Astrocyte of the cerebellum (primary cell): ENCODE measurements at regions not wholly inside any gene's neighbourhood (a gene's known extent, or its start where the extent isn't known, plus 50 kb on each side); places are given as distances from the start of the nearest gene placed in this dataset.
A peak's percentile ranks its signal among the peaks of the same experiment; 100 is the strongest.
"Not testable (repeated sequence)": the region's sequence is repeated elsewhere in the genome, so short reads cannot be mapped to it uniquely, and the experiment has no call there.

ENCODE experiments used
- DNase-seq: peaks from one replicate; pipeline ENCODE4 v3.0.0-alpha.2; 2011; ENCODE audit warnings: low read depth
- H3K4me3 ChIP-seq: 2 replicates; pipeline ENCODE4 v1.5.1; 2011; ENCODE audit warnings: mild to moderate bottlenecking, low read depth, low read length, moderate library complexity
- CTCF ChIP-seq: IDR thresholded peaks from 2 replicates; pipeline ENCODE4 v1.5.1; 2012; ENCODE audit warnings: low read length, low read depth, moderate library complexity, mild to moderate bottlenecking; ENCODE audit errors: missing control alignments
- in situ Hi-C: cut with HindIII; loops from 2 replicates; pipeline ENCODE4 v1.10.0; 2017; ENCODE audit warnings: low sequenced_read_pairs

- H3K4me3 ChIP-seq, result no peak overlapping the region
- DNase-seq, result peak; percentile 53
- TF ChIP-seq CTCF, result no peak
- in situ Hi-C loops, result no loop called here
Measured at GRCh38 chr11:29616611-29617010, 400.2 kb downstream of the KCNA4 start.

GRCh38 chr11:29612423-29612822 is 404.4 kb downstream of the KCNA4 start:
- no peak for DNase-seq
- H3K4me3 ChIP-seq, result no peak overlapping the region
- in situ Hi-C loops, result no loop called here
- no peak for TF ChIP-seq CTCF

GRCh38 chr11:29606330-29607031 is 410.3 kb downstream of the KCNA4 start:
- no peak overlapping the region for H3K4me3 ChIP-seq
- no peak for DNase-seq
- in situ Hi-C loops, result no loop called here
- no peak for TF ChIP-seq CTCF

GRCh38 chr11:29600151-29600575 is 416.7 kb downstream of the KCNA4 start:
- in situ Hi-C loops, DNase-seq, H3K4me3 ChIP-seq: not testable (repeated sequence)

GRCh38 chr11:29584342-29584741 is 432.5 kb downstream of the KCNA4 start:
- no peak overlapping the region for H3K4me3 ChIP-seq
- in situ Hi-C loops, result no loop called here
- no peak for DNase-seq
- no peak for TF ChIP-seq CTCF

- TF ChIP-seq CTCF, result no peak
- in situ Hi-C loops, result no loop called here
- no peak for DNase-seq
- H3K4me3 ChIP-seq, result no peak overlapping the region
Measured at GRCh38 chr11:29578806-29579205, 438.0 kb downstream of the KCNA4 start.

- H3K4me3 ChIP-seq, result no peak overlapping the region
- in situ Hi-C loops, result no loop called here
- TF ChIP-seq CTCF, result no peak
- no peak for DNase-seq
Measured at GRCh38 chr11:29564486-29564885, 452.3 kb downstream of the KCNA4 start.
